ENCODE measurements at regions not wholly inside any gene's neighbourhood (a gene's known extent, or its start where the extent isn't known, plus 50 kb on each side); places are given as distances from the start of the nearest gene placed in this dataset.

GRCh38 chr13:66071608-66072007 is 1158.5 kb downstream of the PCDH9 start:
- TF ChIP-seq POLR2A (IDR thresholded peaks at IDR 0.05) (no peak), CTCF (IDR thresholded peaks at IDR 0.05) (no peak)
